SH-SY5Y (cell line): ENCODE measurements at regions not wholly inside any gene's neighbourhood (a gene's known extent, or its start where the extent isn't known, plus 50 kb on each side); places are given as distances from the start of the nearest gene placed in this dataset.

Experiments
- GATA2 ChIP-seq: IDR thresholded peaks from 2 replicates; pipeline ENCODE4 v1.6.1; 2011; ENCODE audit warnings: mild to moderate bottlenecking, low read depth, low read length
- GATA3 ChIP-seq: IDR thresholded peaks from 2 replicates; pipeline ENCODE4 v1.6.1; 2011; ENCODE audit warnings: low read depth, mild to moderate bottlenecking, low read length, moderate library complexity

GRCh38 chr9:111232997-111233790, 96.8 kb downstream of the OR2K2 start:
- TF ChIP-seq GATA3 (no peak), GATA2 (no peak)

GRCh38 chr9:111231801-111232580, 98.0 kb downstream of the OR2K2 start:
- TF ChIP-seq GATA3 (no peak), GATA2 (no peak)

- TF ChIP-seq GATA3 (no peak), GATA2 (no peak)
Observed at GRCh38 chr9:111222757-111223156, 107.3 kb downstream of the OR2K2 start.

- TF ChIP-seq GATA2 = no peak
- TF ChIP-seq GATA3 = no peak
Observed at GRCh38 chr9:111212874-111213273, 117.2 kb downstream of the OR2K2 start.

GRCh38 chr9:111198936-111199335, 131.1 kb downstream of the OR2K2 start:
- TF ChIP-seq GATA2 = no peak
- no peak for TF ChIP-seq GATA3

- TF ChIP-seq GATA3 (no peak), GATA2 (no peak)
Observed at GRCh38 chr9:111197256-111197655, 132.8 kb downstream of the OR2K2 start.

- TF ChIP-seq GATA3 = no peak
- TF ChIP-seq GATA2 = no peak
Observed at GRCh38 chr9:111195766-111196165, 134.3 kb downstream of the OR2K2 start.

- TF ChIP-seq GATA2 (no peak), GATA3 (no peak)
Observed at GRCh38 chr9:111193095-111193494, 136.9 kb downstream of the OR2K2 start.

GRCh38 chr9:111192650-111193049, 137.4 kb downstream of the OR2K2 start:
- no peak for TF ChIP-seq GATA3
- TF ChIP-seq GATA2 = no peak

- TF ChIP-seq GATA3 (no peak), GATA2 (no peak)
Observed at GRCh38 chr9:111190347-111190746, 139.7 kb downstream of the OR2K2 start.

- no peak for TF ChIP-seq GATA2
- no peak for TF ChIP-seq GATA3
Observed at GRCh38 chr9:111187376-111187775, 142.6 kb downstream of the OR2K2 start.

- TF ChIP-seq GATA2 (no peak), GATA3 (no peak)
Observed at GRCh38 chr9:111186021-111186530, 143.9 kb downstream of the OR2K2 start.

- TF ChIP-seq GATA3 = no peak
Observed at GRCh38 chr9:111180811-111181210, 142.5 kb upstream of the LPAR1 start.

- TF ChIP-seq GATA2 (no peak), GATA3 (no peak)
Observed at GRCh38 chr9:111179577-111179976, 141.3 kb upstream of the LPAR1 start.
